ENCODE measurements at regions not wholly inside any gene's neighbourhood (a gene's known extent, or its start where the extent isn't known, plus 50 kb on each side); places are given as distances from the start of the nearest gene placed in this dataset.

DNA sequence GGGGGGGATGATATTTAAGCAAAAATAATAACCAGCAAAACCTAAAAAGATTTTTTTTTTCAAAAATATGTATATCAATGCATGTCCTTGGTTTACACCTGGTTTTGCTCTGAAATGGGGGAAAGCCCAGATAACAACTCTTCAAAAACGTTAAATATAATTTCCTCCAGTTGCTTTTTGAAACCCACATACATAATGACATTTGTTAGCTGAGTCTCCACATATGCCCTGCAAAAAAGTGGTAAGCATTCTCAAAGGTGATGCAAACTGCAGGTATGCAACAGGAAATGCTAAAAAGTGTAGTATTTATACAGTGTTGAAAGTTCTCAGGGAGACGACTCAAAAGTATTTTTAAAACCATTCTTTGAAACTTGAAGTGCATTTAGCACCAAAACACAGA, 258.6 kb downstream of the ZEB2 start:
- Histone ChIP-seq H3K4me3 (ENCODE audit: extremely low read depth, insufficient read depth, low read length, poor library complexity, severe bottlenecking) (no peak overlapping the region), H3K36me3 (ENCODE audit: control insufficient read depth, insufficient read depth, low read length) (no peaks in the 10 kb centered on the region), H3K9me3 (ENCODE audit: control insufficient read depth, low read length) (no peaks in the 10 kb centered on the region), H3K4me1 (ENCODE audit: control insufficient read depth, insufficient read depth, low read length, poor library complexity, severe bottlenecking) (no peaks in the 10 kb centered on the region), H3K27ac (ENCODE audit: low read depth, low read length, severe bottlenecking) (no peak overlapping the region)
- WGBS, 2 experiments (ENCODE audit: insufficient coverage in 2 of 2) = no CpG with 5 or more reads among the region's 2 CpGs

DNA sequence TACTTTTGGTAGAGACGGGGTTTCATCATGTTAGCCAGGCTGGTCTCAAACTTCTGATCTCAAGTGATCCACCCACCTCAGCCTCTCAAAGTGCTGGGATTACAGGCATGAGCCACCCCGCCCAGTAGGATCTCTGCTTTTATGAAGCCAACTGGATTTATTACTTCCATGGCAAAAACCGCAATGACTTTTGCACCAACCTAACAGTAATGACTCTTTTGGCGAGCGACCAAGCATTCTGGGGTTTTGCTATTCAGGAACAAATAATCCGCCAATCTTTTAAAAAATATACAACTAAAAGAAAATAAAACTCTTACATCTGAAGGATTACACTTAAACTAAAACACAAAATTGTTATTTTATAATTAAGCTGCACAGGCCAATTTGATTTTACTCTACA, 260.6 kb downstream of the ZEB2 start:
- H3K27ac ChIP-seq (ENCODE audit: low read depth, low read length, severe bottlenecking) = no peak overlapping the region
- H3K4me3 ChIP-seq (ENCODE audit: extremely low read depth, insufficient read depth, low read length, poor library complexity, severe bottlenecking) = no peak overlapping the region
- no peaks in the 10 kb centered on the region for H3K36me3 ChIP-seq (ENCODE audit: control insufficient read depth, insufficient read depth, low read length)
- H3K9me3 ChIP-seq (ENCODE audit: control insufficient read depth, low read length) = peaks cover 8% of the 10 kb centered on the region
- H3K4me1 ChIP-seq (ENCODE audit: control insufficient read depth, insufficient read depth, low read length, poor library complexity, severe bottlenecking) = no peaks in the 10 kb centered on the region
- WGBS, 2 experiments (ENCODE audit: insufficient coverage in 2 of 2) = 86 to 100% methylated on average over 2 to 5 of the region's 6 CpGs

DNA sequence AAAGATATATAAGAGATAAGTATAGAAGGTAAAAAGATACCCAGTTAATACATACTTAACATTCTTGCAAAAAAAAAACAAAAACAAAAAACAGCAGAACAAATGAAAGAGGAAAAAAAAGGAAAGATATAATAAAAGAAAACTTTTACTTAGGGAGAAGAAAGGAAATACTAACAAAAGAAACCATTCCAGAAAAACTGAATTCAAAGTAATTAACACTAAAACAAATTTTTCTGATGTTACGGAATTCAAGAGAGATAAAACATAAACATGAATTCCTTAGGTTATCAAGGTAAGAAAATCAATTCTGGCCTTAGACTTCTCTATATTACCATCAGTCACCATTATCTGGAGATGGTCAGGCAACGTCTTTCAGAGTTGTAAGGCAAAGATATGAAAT, 261.8 kb downstream of the ZEB2 start:
- no peaks in the 10 kb centered on the region for H3K4me1 ChIP-seq (ENCODE audit: control insufficient read depth, insufficient read depth, low read length, poor library complexity, severe bottlenecking)
- peaks cover 11% of the 10 kb centered on the region for H3K9me3 ChIP-seq (ENCODE audit: control insufficient read depth, low read length)
- no peak overlapping the region for H3K4me3 ChIP-seq (ENCODE audit: extremely low read depth, insufficient read depth, low read length, poor library complexity, severe bottlenecking)
- H3K27ac ChIP-seq (ENCODE audit: low read depth, low read length, severe bottlenecking) = no peak overlapping the region
- no peaks in the 10 kb centered on the region for H3K36me3 ChIP-seq (ENCODE audit: control insufficient read depth, insufficient read depth, low read length)
- WGBS, 2 experiments (ENCODE audit: insufficient coverage in 2 of 2) = 100% methylated on average over 1 of the region's 2 CpGs; no CpG with 5 or more reads in 1 of the 2 experiments

DNA sequence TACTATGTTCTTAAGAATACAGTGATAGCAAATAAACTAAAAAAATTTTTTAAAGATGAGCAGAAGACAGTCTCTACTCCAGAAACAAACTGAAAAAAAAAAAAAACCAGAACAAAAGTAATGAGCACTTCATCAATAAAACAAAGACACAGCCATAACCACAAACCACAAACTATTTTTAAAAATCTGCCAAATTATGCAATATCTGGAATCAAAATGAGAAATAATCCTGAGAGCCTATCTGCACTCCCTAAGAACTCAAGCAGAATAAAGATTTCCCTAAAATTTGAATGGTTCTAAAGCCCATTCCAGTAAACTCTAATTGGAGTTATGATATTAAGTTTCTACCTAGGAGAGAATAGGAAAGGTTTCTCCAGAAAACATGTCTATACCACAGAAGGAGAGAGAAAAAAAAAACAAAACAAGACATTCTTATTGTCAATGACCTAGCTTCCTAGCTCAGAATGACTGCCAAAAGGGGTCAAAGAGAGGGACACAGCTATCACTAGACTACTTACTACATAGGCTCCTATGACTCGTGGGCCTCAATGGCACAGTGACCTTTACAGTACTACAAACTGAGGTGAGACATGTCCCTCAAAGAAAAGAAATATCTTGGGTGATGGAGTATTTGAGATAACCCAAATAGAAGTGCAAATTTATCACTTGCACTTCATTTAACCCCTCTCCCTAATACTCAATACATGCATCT, 262.8 kb downstream of the ZEB2 start:
- Histone ChIP-seq H3K4me3 (ENCODE audit: extremely low read depth, insufficient read depth, low read length, poor library complexity, severe bottlenecking) (no peak overlapping the region), H3K36me3 (ENCODE audit: control insufficient read depth, insufficient read depth, low read length) (no peaks in the 10 kb centered on the region), H3K4me1 (ENCODE audit: control insufficient read depth, insufficient read depth, low read length, poor library complexity, severe bottlenecking) (no peaks in the 10 kb centered on the region), H3K9me3 (ENCODE audit: control insufficient read depth, low read length) (peaks cover 19% of the 10 kb centered on the region), H3K27ac (ENCODE audit: low read depth, low read length, severe bottlenecking) (no peak overlapping the region)
- WGBS, 2 experiments (ENCODE audit: insufficient coverage in 2 of 2) = no CpG with 5 or more reads among the region's 1 CpG

DNA sequence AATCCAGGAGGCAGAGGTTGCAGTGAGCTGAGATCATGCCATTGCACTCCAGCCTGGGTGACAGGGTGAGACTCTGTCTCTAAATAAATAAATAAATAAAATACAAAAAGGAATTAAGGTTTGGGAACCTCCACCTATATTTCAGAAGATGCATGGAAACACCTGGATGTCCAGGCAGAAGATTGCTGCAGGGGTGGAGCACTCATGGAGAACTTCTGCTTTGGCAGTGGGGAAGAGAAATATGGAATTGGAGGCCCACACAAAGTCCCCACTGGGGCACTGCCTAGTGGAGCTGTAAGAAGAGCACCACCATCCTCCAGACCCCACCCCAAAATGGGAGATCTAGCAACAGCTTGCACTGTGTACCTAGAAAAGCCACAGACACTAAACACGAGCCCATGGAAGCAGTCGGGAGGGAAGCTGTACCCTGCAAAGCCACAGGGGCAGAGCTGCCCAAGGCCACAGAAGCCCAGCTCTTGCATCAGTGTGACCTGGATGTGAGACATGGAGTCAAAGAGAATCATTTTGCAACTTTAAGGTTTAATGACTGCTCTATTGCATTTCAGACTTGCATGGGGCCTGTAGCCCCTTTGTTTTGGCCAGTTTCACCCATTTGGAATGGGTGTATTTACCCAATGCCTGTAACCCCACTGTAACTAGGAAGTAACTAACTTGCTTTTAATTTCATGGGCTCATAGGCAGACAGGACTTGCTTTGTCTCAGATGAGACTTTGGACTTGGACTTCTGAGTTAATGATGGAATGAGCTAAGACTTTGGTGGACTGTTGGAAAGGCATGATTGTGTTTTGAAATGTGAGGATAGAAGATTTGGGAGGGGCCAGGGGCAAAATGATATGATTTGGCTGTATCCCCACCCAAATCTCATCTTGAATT, 265.3 kb downstream of the ZEB2 start:
- no peaks in the 10 kb centered on the region for H3K4me1 ChIP-seq (ENCODE audit: control insufficient read depth, insufficient read depth, low read length, poor library complexity, severe bottlenecking)
- peaks cover 19% of the 10 kb centered on the region for H3K9me3 ChIP-seq (ENCODE audit: control insufficient read depth, low read length)
- 100% methylated on average over 2 of the region's 2 CpGs for WGBS, 2 experiments (ENCODE audit: insufficient coverage in 2 of 2)
- no peaks in the 10 kb centered on the region for H3K36me3 ChIP-seq (ENCODE audit: control insufficient read depth, insufficient read depth, low read length)
- H3K27ac ChIP-seq (ENCODE audit: low read depth, low read length, severe bottlenecking) = no peak overlapping the region
- no peak overlapping the region for H3K4me3 ChIP-seq (ENCODE audit: extremely low read depth, insufficient read depth, low read length, poor library complexity, severe bottlenecking)

DNA sequence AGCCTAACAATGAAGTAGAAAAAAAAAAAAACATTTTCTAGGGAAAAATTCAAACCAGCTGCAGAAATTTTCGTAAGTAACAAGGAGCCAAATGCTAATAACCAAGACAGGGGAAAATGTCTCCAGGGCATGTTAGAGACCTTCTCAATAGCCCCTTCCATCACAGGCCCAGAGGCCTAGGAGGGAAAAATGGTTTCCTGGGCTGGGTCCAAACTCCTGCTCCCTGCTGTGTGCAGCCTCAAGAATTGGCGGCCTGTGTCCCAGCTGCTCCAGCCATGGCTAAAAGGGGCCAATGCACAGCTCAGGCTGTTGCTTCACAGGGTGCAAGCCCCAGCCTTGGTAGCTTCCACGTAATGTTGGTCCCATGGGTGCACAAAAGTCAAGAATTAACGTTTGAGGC, 266.2 kb downstream of the ZEB2 start:
- Histone ChIP-seq H3K4me1 (ENCODE audit: control insufficient read depth, insufficient read depth, low read length, poor library complexity, severe bottlenecking) (no peaks in the 10 kb centered on the region), H3K27ac (ENCODE audit: low read depth, low read length, severe bottlenecking) (no peak overlapping the region), H3K9me3 (ENCODE audit: control insufficient read depth, low read length) (peaks cover 19% of the 10 kb centered on the region), H3K4me3 (ENCODE audit: extremely low read depth, insufficient read depth, low read length, poor library complexity, severe bottlenecking) (no peak overlapping the region), H3K36me3 (ENCODE audit: control insufficient read depth, insufficient read depth, low read length) (no peaks in the 10 kb centered on the region)
- WGBS, 2 experiments (ENCODE audit: insufficient coverage in 2 of 2) = 76 to 97% methylated on average over 2 to 4 of the region's 4 CpGs

DNA sequence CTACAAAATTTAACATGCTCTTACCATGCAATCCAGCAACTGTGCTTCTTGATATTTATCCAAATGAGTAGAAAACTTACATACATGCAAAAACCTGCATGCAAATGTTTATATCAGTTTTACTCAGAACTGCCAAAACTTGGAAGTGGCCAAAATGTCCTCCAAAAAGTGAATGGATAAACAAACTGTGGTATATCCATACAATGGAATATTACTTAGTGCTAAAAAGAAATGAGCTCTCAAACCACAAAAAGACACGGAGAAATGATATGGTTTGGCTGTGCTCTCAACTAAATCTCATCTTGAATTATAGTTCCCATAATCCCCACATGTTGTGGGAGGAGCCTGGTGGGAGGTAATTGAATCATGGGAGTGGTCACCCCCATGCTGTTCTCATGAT, 267.2 kb downstream of the ZEB2 start:
- Histone ChIP-seq H3K4me1 (ENCODE audit: control insufficient read depth, insufficient read depth, low read length, poor library complexity, severe bottlenecking) (no peaks in the 10 kb centered on the region), H3K4me3 (ENCODE audit: extremely low read depth, insufficient read depth, low read length, poor library complexity, severe bottlenecking) (no peak overlapping the region), H3K36me3 (ENCODE audit: control insufficient read depth, insufficient read depth, low read length) (no peaks in the 10 kb centered on the region), H3K27ac (ENCODE audit: low read depth, low read length, severe bottlenecking) (no peak overlapping the region), H3K9me3 (ENCODE audit: control insufficient read depth, low read length) (peaks cover 19% of the 10 kb centered on the region)
- no CpG with 5 or more reads among the region's 1 CpG for WGBS, 2 experiments (ENCODE audit: insufficient coverage in 2 of 2)

DNA sequence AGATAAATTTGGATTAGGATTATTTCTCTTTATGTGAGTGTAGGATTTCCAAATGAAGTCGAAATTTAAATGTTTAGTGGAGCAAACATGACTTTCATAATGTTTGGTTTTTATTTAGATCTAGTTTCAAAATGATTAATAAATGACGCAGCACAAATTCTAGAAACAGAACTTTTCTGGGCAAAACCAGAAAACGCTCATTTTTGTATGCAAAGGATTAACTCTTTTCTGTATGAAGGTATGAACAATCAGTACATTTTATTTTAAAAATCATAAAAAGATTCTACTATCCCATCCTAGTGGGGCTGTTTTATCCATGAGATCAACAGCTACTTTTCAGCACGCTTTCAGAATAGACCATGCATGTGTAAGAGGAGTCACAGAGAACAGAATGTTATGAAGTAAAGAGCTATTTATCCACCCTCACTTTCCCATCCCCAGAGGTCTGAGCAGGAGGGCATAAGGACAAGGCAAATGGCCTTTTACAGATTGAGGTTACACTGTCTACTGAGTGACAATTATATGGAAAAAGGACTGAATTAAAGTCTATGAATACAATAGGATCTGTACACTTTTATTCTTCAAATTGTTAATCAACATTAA, 270.8 kb downstream of the ZEB2 start:
- Histone ChIP-seq H3K4me1 (ENCODE audit: control insufficient read depth, insufficient read depth, low read length, poor library complexity, severe bottlenecking) (no peaks in the 10 kb centered on the region), H3K9me3 (ENCODE audit: control insufficient read depth, low read length) (peaks cover 11% of the 10 kb centered on the region), H3K36me3 (ENCODE audit: control insufficient read depth, insufficient read depth, low read length) (no peaks in the 10 kb centered on the region), H3K4me3 (ENCODE audit: extremely low read depth, insufficient read depth, low read length, poor library complexity, severe bottlenecking) (no peak overlapping the region), H3K27ac (ENCODE audit: low read depth, low read length, severe bottlenecking) (no peak overlapping the region)
- 100% methylated on average over 1 of the region's 4 CpGs; no CpG with 5 or more reads in 1 of the 2 experiments for WGBS, 2 experiments (ENCODE audit: insufficient coverage in 2 of 2)

DNA sequence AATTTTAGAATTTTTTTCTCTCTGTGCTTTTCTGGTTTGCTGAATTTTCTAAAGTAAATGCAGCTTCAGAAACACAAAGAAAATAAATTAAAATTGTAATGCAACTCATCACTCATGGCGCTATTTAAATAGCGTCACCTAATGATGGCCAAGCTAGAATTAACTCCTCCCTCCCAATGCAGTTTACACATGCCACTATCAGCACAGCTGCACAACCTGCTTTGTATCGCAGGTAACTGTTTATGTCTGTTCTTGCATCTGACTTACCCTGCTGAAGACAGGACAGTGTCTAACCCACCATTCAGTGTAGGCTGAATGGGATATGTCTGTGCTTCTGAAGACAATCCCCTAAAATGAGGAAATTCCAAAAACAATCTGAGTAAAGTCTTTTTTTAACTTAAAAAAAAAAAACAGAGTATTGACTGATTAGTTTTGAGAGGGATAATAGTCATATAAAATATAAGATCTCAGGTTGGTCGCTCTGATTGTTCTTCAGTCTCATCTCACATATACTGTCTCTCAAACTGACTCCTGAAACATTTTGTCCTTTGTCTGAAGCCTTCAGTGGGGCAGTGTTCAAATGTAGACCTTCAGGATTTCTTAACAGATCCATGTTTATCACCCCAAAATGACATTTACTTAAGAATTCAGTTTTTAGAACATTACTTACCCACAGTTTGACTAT, 271.4 kb downstream of the ZEB2 start:
- H3K36me3 ChIP-seq (ENCODE audit: control insufficient read depth, insufficient read depth, low read length) = no peaks in the 10 kb centered on the region
- WGBS, 2 experiments (ENCODE audit: insufficient coverage in 2 of 2) = no CpG with 5 or more reads among the region's 4 CpGs
- no peak overlapping the region for H3K4me3 ChIP-seq (ENCODE audit: extremely low read depth, insufficient read depth, low read length, poor library complexity, severe bottlenecking)
- H3K4me1 ChIP-seq (ENCODE audit: control insufficient read depth, insufficient read depth, low read length, poor library complexity, severe bottlenecking) = no peaks in the 10 kb centered on the region
- no peak overlapping the region for H3K27ac ChIP-seq (ENCODE audit: low read depth, low read length, severe bottlenecking)
- H3K9me3 ChIP-seq (ENCODE audit: control insufficient read depth, low read length) = peaks cover 11% of the 10 kb centered on the region

DNA sequence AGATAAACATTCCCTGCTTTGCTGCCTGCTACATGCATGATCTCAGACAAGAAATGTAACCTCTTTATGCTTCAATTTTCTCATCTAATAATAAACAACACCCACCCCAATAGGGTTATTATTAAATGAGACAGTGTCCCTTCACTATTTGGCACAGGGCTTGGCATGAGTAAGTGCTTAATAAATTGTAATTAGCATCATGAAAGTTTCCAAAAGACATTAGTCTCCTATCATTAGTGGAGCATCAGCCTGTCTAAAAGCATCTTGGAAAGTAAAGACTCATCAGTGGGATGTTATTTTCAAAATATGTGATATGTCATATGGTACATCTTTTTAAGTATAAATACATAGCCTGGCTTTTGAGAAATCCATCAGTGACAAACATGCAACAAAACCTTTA, 275.0 kb downstream of the ZEB2 start:
- Histone ChIP-seq H3K4me3 (ENCODE audit: extremely low read depth, insufficient read depth, low read length, poor library complexity, severe bottlenecking) (no peak overlapping the region), H3K9me3 (ENCODE audit: control insufficient read depth, low read length) (no peaks in the 10 kb centered on the region), H3K4me1 (ENCODE audit: control insufficient read depth, insufficient read depth, low read length, poor library complexity, severe bottlenecking) (no peaks in the 10 kb centered on the region), H3K27ac (ENCODE audit: low read depth, low read length, severe bottlenecking) (no peak overlapping the region), H3K36me3 (ENCODE audit: control insufficient read depth, insufficient read depth, low read length) (no peaks in the 10 kb centered on the region)
